Activated T-helper 1 cell treated with anti-CD3 and anti-CD28 coated beads, Interleukin-2, amount 50 U/mL, for 16 hours (primary cell): ENCODE measurements at regions not wholly inside any gene's neighbourhood (a gene's known extent, or its start where the extent isn't known, plus 50 kb on each side); places are given as distances from the start of the nearest gene placed in this dataset.
A peak's percentile ranks its signal among the peaks of the same experiment; 100 is the strongest.

Source experiments
- DNase-seq, 2 donors: peaks; one replicate each; pipeline ENCODE4 v3.0.0-alpha.2; 2020; ENCODE audit warnings: low read depth in 1 of 2, low spot score in 1 of 2

GRCh38 chr15:25981114-25981513 lies 118.0 kb upstream of the ATP10A start:
- DNase-seq = no peak

- DNase-seq = no peak
Measured at GRCh38 chr15:25972141-25972675, 109.1 kb upstream of the ATP10A start.

- DNase-seq = no peak
Measured at GRCh38 chr15:25971053-25971452, 107.9 kb upstream of the ATP10A start.

GRCh38 chr15:25969886-25970285 lies 106.8 kb upstream of the ATP10A start:
- DNase-seq = no peak

GRCh38 chr15:25967116-25967515 lies 104.0 kb upstream of the ATP10A start:
- no peak for DNase-seq

- DNase-seq = no peak
Measured at GRCh38 chr15:25965326-25965725, 102.2 kb upstream of the ATP10A start.

- no peak for DNase-seq
Measured at GRCh38 chr15:25960273-25960672, 97.1 kb upstream of the ATP10A start.

- DNase-seq = no peak
Measured at GRCh38 chr15:25959100-25959499, 96.0 kb upstream of the ATP10A start.

GRCh38 chr15:25955628-25956027 lies 92.5 kb upstream of the ATP10A start:
- no peak for DNase-seq

- no peak for DNase-seq
Measured at GRCh38 chr15:25954398-25954797, 91.3 kb upstream of the ATP10A start.

- DNase-seq = no peak
Measured at GRCh38 chr15:25950014-25950413, 86.9 kb upstream of the ATP10A start.

- DNase-seq = no peak
Measured at GRCh38 chr15:25947323-25948314, 84.5 kb upstream of the ATP10A start.

GRCh38 chr15:25946241-25946805 lies 83.2 kb upstream of the ATP10A start:
- no peak for DNase-seq

- no peak for DNase-seq
Measured at GRCh38 chr15:25944386-25944785, 81.3 kb upstream of the ATP10A start.

- DNase-seq = no peak
Measured at GRCh38 chr15:25943831-25944230, 80.7 kb upstream of the ATP10A start.

- DNase-seq = no peak
Measured at GRCh38 chr15:25939122-25939521, 76.0 kb upstream of the ATP10A start.

- no peak for DNase-seq
Measured at GRCh38 chr15:25937796-25938195, 74.7 kb upstream of the ATP10A start.

GRCh38 chr15:25936004-25936403 lies 72.9 kb upstream of the ATP10A start:
- DNase-seq = no peak

GRCh38 chr15:25933456-25934158 lies 70.5 kb upstream of the ATP10A start:
- DNase-seq = peak; percentile 30 to 42

GRCh38 chr15:25932696-25933095 lies 69.6 kb upstream of the ATP10A start:
- DNase-seq = no peak

GRCh38 chr15:25931851-25932250 lies 68.7 kb upstream of the ATP10A start:
- no peak for DNase-seq

- no peak for DNase-seq
Measured at GRCh38 chr15:25930931-25931330, 67.8 kb upstream of the ATP10A start.
